SU-DHL-6 (cell line): ENCODE measurements at regions not wholly inside any gene's neighbourhood (a gene's known extent, or its start where the extent isn't known, plus 50 kb on each side); places are given as distances from the start of the nearest gene placed in this dataset.

Experiments used
- EZH2phosphoT487 ChIP-seq: fragments of 200-600 bp; sonication (generic), shearing (Covaris generic); conservative IDR thresholded peaks from 2 replicates; pipeline ENCODE4 v1.6.1; 2018; ENCODE audit warnings: mild to moderate bottlenecking, antibody characterized with exemption, low read length, moderate library complexity, mixed read lengths
- TF ChIP-seq, protein P1 (sequence below): fragments of 200-600 bp; sonication (generic); IDR thresholded peaks from one replicate; pipeline ENCODE4 v1.5.1; 2017; ENCODE audit warnings: antibody characterized with exemption, mild to moderate bottlenecking, low read length, moderate library complexity; ENCODE audit not compliant: insufficient read depth, poor library complexity, severe bottlenecking

DNA sequence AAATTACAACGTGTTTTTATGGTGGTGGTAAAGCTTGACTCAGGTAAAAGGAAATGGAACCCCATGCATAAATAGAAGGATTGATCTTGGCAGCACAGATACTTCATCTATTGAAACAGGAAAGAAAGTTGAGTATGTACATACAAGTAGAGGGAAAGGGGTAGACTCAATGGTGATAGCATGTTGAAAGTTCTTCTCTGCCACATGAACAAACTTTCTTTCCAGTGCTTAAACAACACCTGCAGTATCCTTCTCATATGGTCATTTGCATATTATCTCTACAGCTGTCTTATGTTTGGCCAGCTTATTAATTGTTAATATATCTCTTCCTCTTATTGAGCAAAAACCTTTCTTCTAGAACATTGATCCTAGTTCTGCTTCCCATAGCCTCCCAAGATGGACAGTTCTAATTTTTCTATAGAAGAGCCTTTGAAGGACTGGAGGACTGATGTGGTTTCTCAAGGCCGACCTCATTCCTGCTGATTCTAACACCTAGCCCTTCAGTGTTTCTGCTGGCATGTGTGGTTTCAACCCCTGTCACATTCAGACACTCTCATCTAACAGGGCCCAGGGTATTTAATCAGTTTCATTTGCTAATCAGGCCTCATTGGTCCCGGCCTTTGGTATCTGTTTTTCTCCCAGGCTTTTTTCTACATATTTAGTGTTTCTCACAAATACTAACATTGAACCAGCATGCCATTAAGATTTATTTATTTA lies 108.1 kb upstream of the SPRY1 start:
- TF ChIP-seq, protein P1, sequence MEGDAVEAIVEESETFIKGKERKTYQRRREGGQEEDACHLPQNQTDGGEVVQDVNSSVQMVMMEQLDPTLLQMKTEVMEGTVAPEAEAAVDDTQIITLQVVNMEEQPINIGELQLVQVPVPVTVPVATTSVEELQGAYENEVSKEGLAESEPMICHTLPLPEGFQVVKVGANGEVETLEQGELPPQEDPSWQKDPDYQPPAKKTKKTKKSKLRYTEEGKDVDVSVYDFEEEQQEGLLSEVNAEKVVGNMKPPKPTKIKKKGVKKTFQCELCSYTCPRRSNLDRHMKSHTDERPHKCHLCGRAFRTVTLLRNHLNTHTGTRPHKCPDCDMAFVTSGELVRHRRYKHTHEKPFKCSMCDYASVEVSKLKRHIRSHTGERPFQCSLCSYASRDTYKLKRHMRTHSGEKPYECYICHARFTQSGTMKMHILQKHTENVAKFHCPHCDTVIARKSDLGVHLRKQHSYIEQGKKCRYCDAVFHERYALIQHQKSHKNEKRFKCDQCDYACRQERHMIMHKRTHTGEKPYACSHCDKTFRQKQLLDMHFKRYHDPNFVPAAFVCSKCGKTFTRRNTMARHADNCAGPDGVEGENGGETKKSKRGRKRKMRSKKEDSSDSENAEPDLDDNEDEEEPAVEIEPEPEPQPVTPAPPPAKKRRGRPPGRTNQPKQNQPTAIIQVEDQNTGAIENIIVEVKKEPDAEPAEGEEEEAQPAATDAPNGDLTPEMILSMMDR, result no peak
- TF ChIP-seq EZH2phosphoT487, result no peak
